Esophagus muscularis mucosa (tissue), 3 donors: ENCODE measurements at regions not wholly inside any gene's neighbourhood (a gene's known extent, or its start where the extent isn't known, plus 50 kb on each side); places are given as distances from the start of the nearest gene placed in this dataset.

Experiments
- POLR2A ChIP-seq: fragments of 450-650 bp; IDR thresholded peaks from one replicate; pipeline ENCODE4 v1.6.1; 2017; ENCODE audit warnings: antibody characterized with exemption, moderate library complexity, mild to moderate bottlenecking, low read depth
- POLR2AphosphoS5 ChIP-seq, 2 donors: sonication (generic); formaldehyde crosslinking; IDR thresholded peaks; one replicate each; pipeline ENCODE4 v1.6.1; 2017; ENCODE audit warnings: antibody characterized with exemption in 2 of 2
- TF ChIP-seq, protein P1 (sequence below), 3 experiments: fragments of 200-600 bp in 2 of 3; fragments of 450-650 bp in 1 of 3; sonication (generic) in 2 of 3; IDR thresholded peaks; one replicate each; pipeline ENCODE4 v1.5.1; 2017 to 2019; ENCODE audit warnings: antibody characterized with exemption in 3 of 3, mild to moderate bottlenecking in 2 of 3, moderate library complexity in 1 of 3

DNA sequence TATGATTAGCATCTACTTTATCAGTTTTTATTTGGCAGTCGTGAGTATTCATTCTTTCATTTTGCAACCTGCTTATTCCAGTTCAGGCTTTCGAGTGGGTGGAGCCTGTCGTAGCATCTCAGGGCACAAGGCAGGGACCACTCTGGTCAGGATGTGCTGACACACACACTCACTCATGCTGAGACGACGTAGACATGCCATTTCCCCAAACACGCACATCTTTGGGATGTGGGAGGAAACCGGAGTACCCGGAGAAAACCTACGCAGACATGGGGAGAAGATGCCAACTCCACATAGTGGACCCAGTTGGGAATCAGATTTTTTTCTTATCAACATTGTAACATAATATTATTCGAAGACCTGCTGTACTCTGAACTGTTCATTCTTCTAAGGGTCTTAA, 756.5 kb upstream of the RBFOX1 start:
- no peak for TF ChIP-seq POLR2AphosphoS5 (IDR thresholded peaks at IDR 0.05)
- TF ChIP-seq, protein P1, sequence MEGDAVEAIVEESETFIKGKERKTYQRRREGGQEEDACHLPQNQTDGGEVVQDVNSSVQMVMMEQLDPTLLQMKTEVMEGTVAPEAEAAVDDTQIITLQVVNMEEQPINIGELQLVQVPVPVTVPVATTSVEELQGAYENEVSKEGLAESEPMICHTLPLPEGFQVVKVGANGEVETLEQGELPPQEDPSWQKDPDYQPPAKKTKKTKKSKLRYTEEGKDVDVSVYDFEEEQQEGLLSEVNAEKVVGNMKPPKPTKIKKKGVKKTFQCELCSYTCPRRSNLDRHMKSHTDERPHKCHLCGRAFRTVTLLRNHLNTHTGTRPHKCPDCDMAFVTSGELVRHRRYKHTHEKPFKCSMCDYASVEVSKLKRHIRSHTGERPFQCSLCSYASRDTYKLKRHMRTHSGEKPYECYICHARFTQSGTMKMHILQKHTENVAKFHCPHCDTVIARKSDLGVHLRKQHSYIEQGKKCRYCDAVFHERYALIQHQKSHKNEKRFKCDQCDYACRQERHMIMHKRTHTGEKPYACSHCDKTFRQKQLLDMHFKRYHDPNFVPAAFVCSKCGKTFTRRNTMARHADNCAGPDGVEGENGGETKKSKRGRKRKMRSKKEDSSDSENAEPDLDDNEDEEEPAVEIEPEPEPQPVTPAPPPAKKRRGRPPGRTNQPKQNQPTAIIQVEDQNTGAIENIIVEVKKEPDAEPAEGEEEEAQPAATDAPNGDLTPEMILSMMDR (IDR thresholded peaks at IDR 0.05) = no peak
- no peak for TF ChIP-seq POLR2A
